CD14-positive monocyte (primary cell): ENCODE measurements at regions not wholly inside any gene's neighbourhood (a gene's known extent, or its start where the extent isn't known, plus 50 kb on each side); places are given as distances from the start of the nearest gene placed in this dataset.

Experiments
- DNase-seq, 3 donors: peaks; one replicate each; pipeline ENCODE4 v3.0.0-alpha.2; 2011 to 2022
- H2AFZ ChIP-seq: 2 replicates; pipeline ENCODE4 v1.6.0; 2012; ENCODE audit warnings: mild to moderate bottlenecking, low read depth, low read length, inconsistent platforms; ENCODE audit not compliant: insufficient read depth, poor library complexity, severe bottlenecking
- H3K27ac ChIP-seq, 2 donors: 1 replicate in 1 of 2; 2 replicates in 1 of 2; pipeline ENCODE4 v1.5.1; 2012 to 2013; ENCODE audit warnings: low read length in 2 of 2, control low read depth in 1 of 2, inconsistent platforms in 1 of 2, low read depth in 1 of 2, mild to moderate bottlenecking in 1 of 2
- H3K27me3 ChIP-seq, 2 donors: one replicate each; pipeline versions ENCODE4 v1.6.0 to v1.6.1; 2011 to 2013; ENCODE audit warnings: low read length in 2 of 2; ENCODE audit not compliant: control insufficient read depth in 2 of 2, insufficient read depth in 2 of 2
- H3K36me3 ChIP-seq, 2 donors: replicated peaks in 1 of 2; 1 replicate in 1 of 2; 2 replicates in 1 of 2; pipeline versions ENCODE4 v1.5.1 to v1.6.1; 2012 to 2013; ENCODE audit warnings: low read length in 2 of 2, control low read depth in 1 of 2, inconsistent platforms in 1 of 2, mild to moderate bottlenecking in 1 of 2; ENCODE audit not compliant: insufficient read depth in 2 of 2, control insufficient read depth in 1 of 2
- H3K4me1 ChIP-seq, 2 donors: 1 replicate in 1 of 2; 2 replicates in 1 of 2; pipeline versions ENCODE4 v1.5.1 to v1.6.1; 2012 to 2013; ENCODE audit warnings: low read length in 2 of 2, control low read depth in 1 of 2, inconsistent platforms in 1 of 2, mild to moderate bottlenecking in 1 of 2, moderate library complexity in 1 of 2; ENCODE audit not compliant: insufficient read depth in 2 of 2, control insufficient read depth in 1 of 2
- H3K4me2 ChIP-seq: replicated peaks from 2 replicates; pipeline ENCODE3; 2012; ENCODE audit warnings: low read length, moderate library complexity, mild to moderate bottlenecking; ENCODE audit not compliant: poor library complexity, severe bottlenecking; ENCODE audit errors: extremely low read depth
- H3K4me3 ChIP-seq, 3 experiments: fragments of 200-600 bp in 1 of 3; sonication (generic) in 1 of 3; replicated peaks in 1 of 3; 1 replicate in 2 of 3; 2 replicates in 1 of 3; pipeline ENCODE4 v1.5.1; 2011 to 2013; ENCODE audit warnings: low read length in 3 of 3, mild to moderate bottlenecking in 3 of 3, control low read depth in 2 of 3, low read depth in 2 of 3, inconsistent platforms in 1 of 3, moderate library complexity in 1 of 3
- H3K79me2 ChIP-seq: 2 replicates; pipeline ENCODE4 v1.6.0; 2012; ENCODE audit warnings: mild to moderate bottlenecking, control low read depth, inconsistent platforms, low read length, moderate library complexity; ENCODE audit not compliant: insufficient read depth
- H3K9ac ChIP-seq: 2 replicates; pipeline ENCODE4 v1.6.0; 2017; ENCODE audit warnings: low read length, mild to moderate bottlenecking; ENCODE audit not compliant: insufficient read depth, poor library complexity, severe bottlenecking
- H3K9me3 ChIP-seq, 2 donors: replicated peaks in 1 of 2; 1 replicate in 1 of 2; 2 replicates in 1 of 2; pipeline versions ENCODE4 v1.5.1 to v1.6.1; 2012 to 2013; ENCODE audit warnings: low read length in 2 of 2, control low read depth in 1 of 2; ENCODE audit not compliant: control insufficient read depth in 1 of 2, insufficient read depth in 1 of 2
- H4K20me1 ChIP-seq: 2 replicates; pipeline ENCODE4 v1.6.0; 2012; ENCODE audit warnings: mild to moderate bottlenecking, low read length, control low read depth, moderate library complexity; ENCODE audit not compliant: insufficient read depth
- H3K27ac Mint-ChIP-seq, 7 donors: one replicate each; pipeline ENCODE4 v1.8.0; 2020; ENCODE audit warnings: mild to moderate bottlenecking in 7 of 7, mixed read lengths in 7 of 7, moderate library complexity in 6 of 7, inconsistent platforms in 2 of 7
- H3K27me3 Mint-ChIP-seq, 3 donors: one replicate each; pipeline ENCODE4 v1.8.0; 2021 to 2022; ENCODE audit warnings: low read depth in 3 of 3, mild to moderate bottlenecking in 3 of 3, mixed read lengths in 3 of 3, moderate library complexity in 3 of 3, inconsistent platforms in 1 of 3
- H3K36me3 Mint-ChIP-seq, 2 donors: one replicate each; pipeline ENCODE4 v1.8.0; 2020; ENCODE audit warnings: mixed read lengths in 2 of 2, inconsistent platforms in 1 of 2, mild to moderate bottlenecking in 1 of 2
- H3K4me1 Mint-ChIP-seq: one replicate; pipeline ENCODE4 v1.8.0; 2020; ENCODE audit warnings: mild to moderate bottlenecking, mixed read lengths
- H3K4me3 Mint-ChIP-seq, 2 donors: one replicate each; pipeline ENCODE4 v1.8.0; 2020; ENCODE audit warnings: mild to moderate bottlenecking in 2 of 2, mixed read lengths in 2 of 2, moderate library complexity in 1 of 2
- H3K9me3 Mint-ChIP-seq, 7 donors: one replicate each; pipeline ENCODE4 v1.8.0; 2020 to 2022; ENCODE audit warnings: mixed read lengths in 7 of 7, mild to moderate bottlenecking in 6 of 7, moderate library complexity in 6 of 7, inconsistent platforms in 2 of 7
- WGBS: methylation state at CpG from one replicate; pipeline ENCODE4 v1.1.5; 2013; ENCODE audit warnings: missing lambda C conversion rate; ENCODE audit not compliant: insufficient coverage; 5-methylcytosine and 5-hydroxymethylcytosine counted together
- intact Hi-C, 2 donors: fragments of 100-400 bp; cut with micrococcal nuclease; formaldehyde crosslinking; loops; one replicate each; pipeline versions ENCODE4 v1.15.0 to v1.15.1; 2023
- TF ChIP-seq, protein P1 (sequence below): fragments of 200-600 bp; IDR thresholded peaks from one replicate; pipeline ENCODE4 v1.8.0; 2022; ENCODE audit warnings: antibody characterized with exemption, mild to moderate bottlenecking

DNA sequence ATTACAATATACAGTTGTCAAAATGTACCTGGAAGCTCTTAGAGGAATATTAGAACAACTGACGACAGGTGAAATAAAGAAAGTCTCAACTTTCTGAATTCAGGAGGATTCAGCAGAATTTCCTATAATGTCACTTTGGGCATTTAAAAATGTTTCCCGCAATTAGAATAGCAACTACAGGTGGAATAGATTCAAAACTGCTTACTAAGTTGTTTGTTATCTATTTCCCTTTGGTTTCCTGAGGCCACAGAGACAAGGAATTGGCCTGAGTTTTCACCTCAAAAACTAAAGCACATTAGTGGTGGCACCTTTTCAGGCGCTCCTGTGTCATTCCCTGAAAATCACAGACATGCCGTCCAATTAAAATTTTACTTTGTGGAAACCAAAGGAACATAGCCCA, 729.2 kb upstream of the FANCL start:
- DNase-seq, result no peak
- H3K9me3 Mint-ChIP-seq, result peaks cover 0 to 3% (median 0%) of the 10 kb centered on the region in 7 donors

DNA sequence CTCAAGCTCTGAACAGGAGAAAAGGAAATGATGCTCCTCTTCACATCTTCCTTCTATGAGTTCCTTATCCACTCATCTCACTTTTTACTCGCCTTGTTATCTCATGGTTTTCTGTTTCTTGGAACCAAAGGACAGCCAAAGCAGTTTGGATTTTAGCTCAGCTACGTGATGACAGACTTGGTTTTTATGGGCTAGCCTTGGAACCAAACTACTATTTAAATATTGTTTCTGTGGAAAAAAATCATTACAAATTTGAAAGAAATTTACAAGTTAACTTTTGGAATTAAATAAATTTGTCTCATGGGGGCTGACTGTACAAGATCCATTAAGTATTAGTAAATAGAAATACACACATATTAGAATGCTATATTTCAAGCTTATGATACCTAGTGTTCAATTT, 727.8 kb upstream of the FANCL start:
- no peaks in the 10 kb centered on the region for H3K36me3 ChIP-seq
- intact Hi-C loops, result no loop called here
- no peaks in the 10 kb centered on the region for H4K20me1 ChIP-seq
- peaks cover 0 to 3% (median 0%) of the 10 kb centered on the region in 7 donors for H3K9me3 Mint-ChIP-seq
- no peak overlapping the region for H3K4me3 ChIP-seq
- no peak for DNase-seq
- no peak overlapping the region for H2AFZ ChIP-seq
- no peak overlapping the region for H3K9ac ChIP-seq
- H3K4me1 Mint-ChIP-seq, result no peaks in the 10 kb centered on the region
- peaks cover 0 to 1% (median 0%) of the 10 kb centered on the region in 3 donors for H3K27me3 Mint-ChIP-seq
- no CpG with 5 or more reads among the region's 2 CpGs for WGBS
- H3K4me3 Mint-ChIP-seq, result no peak overlapping the region
- no peak overlapping the region for H3K27ac Mint-ChIP-seq
- H3K27me3 ChIP-seq, result no peaks in the 10 kb centered on the region
- H3K79me2 ChIP-seq, result no peaks in the 10 kb centered on the region
- H3K9me3 ChIP-seq, result no peaks in the 10 kb centered on the region
- H3K4me1 ChIP-seq, result no peaks in the 10 kb centered on the region
- H3K36me3 Mint-ChIP-seq, result no peaks in the 10 kb centered on the region
- H3K27ac ChIP-seq, result no peak overlapping the region
- TF ChIP-seq, protein P1, sequence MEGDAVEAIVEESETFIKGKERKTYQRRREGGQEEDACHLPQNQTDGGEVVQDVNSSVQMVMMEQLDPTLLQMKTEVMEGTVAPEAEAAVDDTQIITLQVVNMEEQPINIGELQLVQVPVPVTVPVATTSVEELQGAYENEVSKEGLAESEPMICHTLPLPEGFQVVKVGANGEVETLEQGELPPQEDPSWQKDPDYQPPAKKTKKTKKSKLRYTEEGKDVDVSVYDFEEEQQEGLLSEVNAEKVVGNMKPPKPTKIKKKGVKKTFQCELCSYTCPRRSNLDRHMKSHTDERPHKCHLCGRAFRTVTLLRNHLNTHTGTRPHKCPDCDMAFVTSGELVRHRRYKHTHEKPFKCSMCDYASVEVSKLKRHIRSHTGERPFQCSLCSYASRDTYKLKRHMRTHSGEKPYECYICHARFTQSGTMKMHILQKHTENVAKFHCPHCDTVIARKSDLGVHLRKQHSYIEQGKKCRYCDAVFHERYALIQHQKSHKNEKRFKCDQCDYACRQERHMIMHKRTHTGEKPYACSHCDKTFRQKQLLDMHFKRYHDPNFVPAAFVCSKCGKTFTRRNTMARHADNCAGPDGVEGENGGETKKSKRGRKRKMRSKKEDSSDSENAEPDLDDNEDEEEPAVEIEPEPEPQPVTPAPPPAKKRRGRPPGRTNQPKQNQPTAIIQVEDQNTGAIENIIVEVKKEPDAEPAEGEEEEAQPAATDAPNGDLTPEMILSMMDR, result no peak
- no peak overlapping the region for H3K4me2 ChIP-seq

More for the DNA sequence above, 729.2 kb upstream of the FANCL start:
- no peak overlapping the region for H3K4me3 Mint-ChIP-seq
- WGBS, result 82% methylated on average over 3 of the region's 4 CpGs
- H3K36me3 ChIP-seq, result no peaks in the 10 kb centered on the region
- no peak overlapping the region for H3K4me2 ChIP-seq
- no peak overlapping the region for H3K27ac Mint-ChIP-seq
- H3K27me3 Mint-ChIP-seq, result peaks cover 0 to 1% (median 0%) of the 10 kb centered on the region in 3 donors
- H3K9ac ChIP-seq, result no peak overlapping the region
- no peaks in the 10 kb centered on the region for H3K79me2 ChIP-seq
- H2AFZ ChIP-seq, result no peak overlapping the region
- no peaks in the 10 kb centered on the region for H3K36me3 Mint-ChIP-seq
- H3K9me3 ChIP-seq, result no peaks in the 10 kb centered on the region
- H3K4me1 Mint-ChIP-seq, result no peaks in the 10 kb centered on the region
- no peaks in the 10 kb centered on the region for H3K27me3 ChIP-seq
- TF ChIP-seq, protein P1, result no peak
- no peak overlapping the region for H3K4me3 ChIP-seq
- no peak overlapping the region for H3K27ac ChIP-seq
- H3K4me1 ChIP-seq, result no peaks in the 10 kb centered on the region
- intact Hi-C loops, result no loop called here
- no peaks in the 10 kb centered on the region for H4K20me1 ChIP-seq
